Hepatic stellate cell (primary cell): ENCODE measurements at regions not wholly inside any gene's neighbourhood (a gene's known extent, or its start where the extent isn't known, plus 50 kb on each side); places are given as distances from the start of the nearest gene placed in this dataset.
"Not testable (repeated sequence)": the region's sequence is repeated elsewhere in the genome, so short reads cannot be mapped to it uniquely, and the experiment has no call there.

Experiments used
- DNase-seq: peaks from one replicate; pipeline ENCODE4 v3.0.0; 2011; ENCODE audit warnings: low spot score

- not testable (repeated sequence) for DNase-seq
Observed at GRCh38 chr1:146326863-146327262, 98.0 kb upstream of the NOTCH2NLA start.

GRCh38 chr1:146324463-146324862 is 95.6 kb upstream of the NOTCH2NLA start:
- not testable (repeated sequence) for DNase-seq

- DNase-seq, result not testable (repeated sequence)
Observed at GRCh38 chr1:146323302-146323701, 94.5 kb upstream of the NOTCH2NLA start.

- DNase-seq, result not testable (repeated sequence)
Observed at GRCh38 chr1:146322893-146323292, 94.1 kb upstream of the NOTCH2NLA start.

GRCh38 chr1:146318715-146319114 is 89.9 kb upstream of the NOTCH2NLA start:
- not testable (repeated sequence) for DNase-seq

- DNase-seq, result not testable (repeated sequence)
Observed at GRCh38 chr1:146317785-146318184, 89.0 kb upstream of the NOTCH2NLA start.

- DNase-seq, result not testable (repeated sequence)
Observed at GRCh38 chr1:146314449-146315246, 85.8 kb upstream of the NOTCH2NLA start.

GRCh38 chr1:146310579-146310978 is 81.8 kb upstream of the NOTCH2NLA start:
- not testable (repeated sequence) for DNase-seq

GRCh38 chr1:146309427-146309826 is 80.6 kb upstream of the NOTCH2NLA start:
- DNase-seq, result not testable (repeated sequence)

GRCh38 chr1:146308892-146309291 is 80.1 kb upstream of the NOTCH2NLA start:
- DNase-seq, result not testable (repeated sequence)

GRCh38 chr1:146308152-146308551 is 79.3 kb upstream of the NOTCH2NLA start:
- DNase-seq, result not testable (repeated sequence)

GRCh38 chr1:146307632-146308031 is 78.8 kb upstream of the NOTCH2NLA start:
- DNase-seq, result not testable (repeated sequence)

- not testable (repeated sequence) for DNase-seq
Observed at GRCh38 chr1:146306651-146307050, 77.8 kb upstream of the NOTCH2NLA start.

GRCh38 chr1:146305442-146305841 is 76.6 kb upstream of the NOTCH2NLA start:
- DNase-seq, result not testable (repeated sequence)

- DNase-seq, result not testable (repeated sequence)
Observed at GRCh38 chr1:146298575-146298897, 69.7 kb upstream of the NOTCH2NLA start.

GRCh38 chr1:146297781-146298574 is 69.2 kb upstream of the NOTCH2NLA start:
- not testable (repeated sequence) for DNase-seq

- not testable (repeated sequence) for DNase-seq
Observed at GRCh38 chr1:146292940-146293936, 64.4 kb upstream of the NOTCH2NLA start.

- not testable (repeated sequence) for DNase-seq
Observed at GRCh38 chr1:146292424-146292823, 63.6 kb upstream of the NOTCH2NLA start.

GRCh38 chr1:146287881-146288280 is 59.1 kb upstream of the NOTCH2NLA start:
- not testable (repeated sequence) for DNase-seq

- not testable (repeated sequence) for DNase-seq
Observed at GRCh38 chr1:146284760-146285159, 55.9 kb upstream of the NOTCH2NLA start.

GRCh38 chr1:146283527-146283880 is 54.7 kb upstream of the NOTCH2NLA start:
- not testable (repeated sequence) for DNase-seq
